Lung microvascular endothelial cell (primary cell): ENCODE measurements at regions not wholly inside any gene's neighbourhood (a gene's known extent, or its start where the extent isn't known, plus 50 kb on each side); places are given as distances from the start of the nearest gene placed in this dataset.
"Not testable (repeated sequence)": the region's sequence is repeated elsewhere in the genome, so short reads cannot be mapped to it uniquely, and the experiment has no call there.

ENCODE experiments used
- DNase-seq, 2 donors: peaks; one replicate each; pipeline versions ENCODE4 v3.0.0 to v3.0.0-alpha.2; 2010; ENCODE audit warnings: low read depth in 2 of 2

GRCh38 chr22:36088292-36088691 is 59.7 kb upstream of the RBFOX2 start:
- DNase-seq = peak in 1 of 2 donors; percentile 8

GRCh38 chr22:36087784-36088183 is 59.2 kb upstream of the RBFOX2 start:
- no peak for DNase-seq

GRCh38 chr22:36086629-36087254 is 58.1 kb upstream of the RBFOX2 start:
- DNase-seq = no peak

GRCh38 chr22:36086170-36086490 is 57.5 kb upstream of the RBFOX2 start:
- no peak for DNase-seq

- DNase-seq = no peak
These were observed 57.0 kb upstream of the RBFOX2 start for GRCh38 chr22:36085476-36086169.

- no peak for DNase-seq
These were observed 56.1 kb upstream of the RBFOX2 start for GRCh38 chr22:36084717-36085116.

GRCh38 chr22:36083056-36083455 is 54.4 kb upstream of the RBFOX2 start:
- no peak for DNase-seq

- DNase-seq = peak in 1 of 2 donors; percentile 43
These were observed 52.4 kb upstream of the RBFOX2 start for GRCh38 chr22:36081023-36081431.

GRCh38 chr22:36080281-36080680 is 51.7 kb upstream of the RBFOX2 start:
- DNase-seq = not testable (repeated sequence)

- DNase-seq = no peak
These were observed 50.4 kb upstream of the RBFOX2 start for GRCh38 chr22:36079041-36079440.
